ENCODE measurements at regions not wholly inside any gene's neighbourhood (a gene's known extent, or its start where the extent isn't known, plus 50 kb on each side); places are given as distances from the start of the nearest gene placed in this dataset.

- no peak for TF ChIP-seq PRDM15 (CRISPR knock-in tag; IDR thresholded peaks at IDR 0.05)
- TF ChIP-seq AR (CRISPR knock-in tag; IDR thresholded peaks at IDR 0.05), result no peak
These were observed 215.7 kb upstream of the TMC3 start (continued) for GRCh38 chr15:81589671-81590070.

- TF ChIP-seq ESRRA (CRISPR knock-in tag; IDR thresholded peaks at IDR 0.05; ENCODE audit: borderline replicate concordance) (no peak), ZNF281 (CRISPR knock-in tag; IDR thresholded peaks at IDR 0.05) (no peak), MLX (CRISPR knock-in tag; IDR thresholded peaks at IDR 0.05) (no peak), PREB (CRISPR knock-in tag; IDR thresholded peaks at IDR 0.05; ENCODE audit: borderline replicate concordance) (no peak)
- Mint-ChIP-seq H3K27ac (no peak overlapping the region), H3K4me3 (no peak overlapping the region), H3K9me3 (peaks cover 5% of the 10 kb centered on the region; the same call in 1 of the 2 replicates), H3K27me3 (ENCODE audit: low read depth) (peaks cover 10% of the 10 kb centered on the region), H3K36me3 (no peaks in the 10 kb centered on the region), H3K4me1 (peaks cover 8% of the 10 kb centered on the region)
- ChIA-PET POLR2A (no interaction called here), CTCF (no interaction called here)
- no peak for ATAC-seq
- DNase-seq (ENCODE audit: low spot score), result no peak
These were observed 201.6 kb upstream of the TMC3 start for GRCh38 chr15:81575436-81576123.

GRCh38 chr15:81573098-81573746 lies 199.2 kb upstream of the TMC3 start:
- Mint-ChIP-seq H3K9me3 (no peaks in the 10 kb centered on the region), H3K4me3 (no peak overlapping the region), H3K27me3 (ENCODE audit: low read depth) (peaks cover 27% of the 10 kb centered on the region), H3K27ac (no peak overlapping the region), H3K36me3 (no peaks in the 10 kb centered on the region), H3K4me1 (peaks cover 8% of the 10 kb centered on the region)
- ATAC-seq, result peak; percentile 56
- ChIA-PET POLR2A (no interaction called here), CTCF (interaction anchor here (0.9 kb wide), 1 partner anchor 32 kb away, joined by 3 read pairs; no protein-coding TSS in a partner anchor)
- DNase-seq (ENCODE audit: low spot score), result no peak
- TF ChIP-seq TEAD4 (CRISPR knock-in tag; IDR thresholded peaks at IDR 0.05), result no peak
- TF ChIP-seq USF1 (CRISPR knock-in tag; IDR thresholded peaks at IDR 0.05), result no peak
- no peak for TF ChIP-seq MAX (CRISPR knock-in tag; IDR thresholded peaks at IDR 0.05)
- TF ChIP-seq E2F4 (CRISPR knock-in tag; IDR thresholded peaks at IDR 0.05; ENCODE audit: borderline replicate concordance, low read depth), result no peak
- TF ChIP-seq E2F5 (CRISPR knock-in tag; IDR thresholded peaks at IDR 0.05), result no peak
- TF ChIP-seq TP53 (CRISPR knock-in tag; IDR thresholded peaks at IDR 0.05), result no peak
- TF ChIP-seq ESRRA (CRISPR knock-in tag; IDR thresholded peaks at IDR 0.05; ENCODE audit: borderline replicate concordance), result no peak
- no peak for TF ChIP-seq ZNF416 (CRISPR knock-in tag; IDR thresholded peaks at IDR 0.05)
- TF ChIP-seq OVOL2 (CRISPR knock-in tag; IDR thresholded peaks at IDR 0.05; ENCODE audit: borderline replicate concordance), result no peak
- TF ChIP-seq ZNF396 (CRISPR knock-in tag; IDR thresholded peaks at IDR 0.05; ENCODE audit: borderline replicate concordance), result no peak
